NCI-H82 treated with DMSO at 0.1 percent for 48 hours (cell line): ENCODE measurements at regions not wholly inside any gene's neighbourhood (a gene's known extent, or its start where the extent isn't known, plus 50 kb on each side); places are given as distances from the start of the nearest gene placed in this dataset.
A peak's percentile ranks its signal among the peaks of the same experiment; 100 is the strongest.
"Not testable (repeated sequence)": the region's sequence is repeated elsewhere in the genome, so short reads cannot be mapped to it uniquely, and the experiment has no call there.

Source experiments
- DNase-seq: peaks from one replicate; lab custom pipeline; 2025; ENCODE audit not compliant: unreplicated experiment; lab: John Stamatoyannopoulos, UW

DNA sequence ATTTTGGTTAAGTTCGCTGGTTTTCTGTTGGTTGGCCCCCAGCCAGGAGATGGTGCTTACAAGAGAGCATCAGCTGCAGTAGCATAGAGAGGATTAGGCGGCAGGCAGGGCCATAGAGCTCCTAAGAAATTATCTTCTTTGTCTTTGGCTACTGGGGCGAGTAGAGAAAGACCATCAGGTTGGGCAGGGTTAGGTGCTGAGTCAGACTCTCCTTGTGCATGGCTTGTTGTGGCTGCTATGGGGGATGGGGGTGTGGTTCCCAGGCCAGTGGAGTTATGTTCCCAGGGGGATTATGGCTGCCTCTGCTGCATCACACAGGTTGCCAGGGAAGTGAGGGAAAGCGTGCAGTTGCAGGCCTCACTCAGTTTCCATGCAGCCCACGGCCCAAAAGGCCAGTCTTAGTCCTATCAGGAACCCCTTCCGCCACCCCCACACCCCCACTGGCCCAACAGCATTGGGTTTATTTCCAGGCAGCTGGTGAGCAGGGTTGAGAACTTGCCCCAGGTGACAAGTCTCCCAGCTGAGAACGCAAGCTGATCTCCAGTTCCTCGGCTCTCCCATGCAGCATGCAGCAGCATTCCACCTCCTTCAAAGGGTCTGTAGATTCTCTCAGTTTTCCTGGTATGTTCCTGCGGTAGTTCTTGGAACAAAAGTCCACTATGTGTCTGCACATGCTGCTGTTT lies 243.7 kb downstream of the UTRN start:
- no peak for DNase-seq

DNA sequence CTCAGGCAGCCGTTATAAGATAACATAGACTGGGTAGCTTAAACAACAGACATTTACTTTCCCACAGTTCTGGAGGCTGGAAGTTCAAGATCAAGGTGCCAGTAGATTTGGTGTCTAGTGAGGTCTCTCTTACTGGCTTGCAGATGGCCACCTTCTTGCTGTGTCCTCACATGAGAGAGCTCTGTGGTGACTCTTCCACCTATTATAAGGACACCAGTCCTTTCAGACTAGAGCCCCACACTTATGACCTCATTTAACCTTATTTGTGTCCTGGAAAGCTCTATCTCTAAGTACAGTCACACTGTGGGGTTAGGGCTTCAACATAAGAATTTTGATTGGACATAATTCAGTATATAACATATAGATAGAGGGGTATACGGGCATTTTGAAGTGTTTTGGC lies 245.0 kb downstream of the UTRN start:
- no peak for DNase-seq

DNA sequence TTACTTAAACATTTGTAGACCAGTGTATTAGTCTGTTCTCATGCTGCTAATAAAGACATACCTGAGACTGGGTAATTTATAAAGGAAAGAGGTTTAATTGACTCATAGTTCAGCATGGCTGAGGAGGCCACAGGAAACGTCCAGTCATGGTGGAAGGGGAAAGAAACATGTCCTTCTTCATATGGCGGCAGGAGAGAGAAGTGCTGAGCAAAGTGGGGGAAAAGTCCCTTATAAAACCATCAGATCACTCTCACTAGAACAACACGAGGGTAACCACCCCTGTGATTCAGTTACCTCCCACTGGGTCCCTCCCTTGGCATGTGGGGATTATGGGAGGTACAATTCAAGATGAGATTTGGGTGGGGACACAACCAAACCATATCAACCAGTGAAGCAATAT lies 247.1 kb downstream of the UTRN start:
- DNase-seq = not testable (repeated sequence)

DNA sequence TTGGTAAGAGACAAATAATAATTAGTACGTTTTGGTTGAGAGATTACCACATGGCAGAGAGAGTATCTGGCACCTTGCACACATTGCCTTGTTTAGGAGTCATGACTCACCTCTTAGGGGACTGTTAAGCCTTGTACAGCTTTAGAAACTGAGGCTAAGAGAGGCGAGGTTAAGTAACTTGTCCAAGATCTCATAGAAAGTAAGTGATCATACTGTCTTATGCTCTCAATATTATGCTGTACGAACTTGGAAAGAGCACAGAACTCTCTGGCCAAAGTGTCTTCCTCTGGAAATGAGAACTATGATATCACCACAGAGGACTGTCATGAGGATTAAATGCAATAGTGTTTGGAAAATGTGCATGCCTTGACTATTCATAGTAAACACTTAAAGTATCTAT lies 249.0 kb downstream of the UTRN start:
- DNase-seq = no peak

DNA sequence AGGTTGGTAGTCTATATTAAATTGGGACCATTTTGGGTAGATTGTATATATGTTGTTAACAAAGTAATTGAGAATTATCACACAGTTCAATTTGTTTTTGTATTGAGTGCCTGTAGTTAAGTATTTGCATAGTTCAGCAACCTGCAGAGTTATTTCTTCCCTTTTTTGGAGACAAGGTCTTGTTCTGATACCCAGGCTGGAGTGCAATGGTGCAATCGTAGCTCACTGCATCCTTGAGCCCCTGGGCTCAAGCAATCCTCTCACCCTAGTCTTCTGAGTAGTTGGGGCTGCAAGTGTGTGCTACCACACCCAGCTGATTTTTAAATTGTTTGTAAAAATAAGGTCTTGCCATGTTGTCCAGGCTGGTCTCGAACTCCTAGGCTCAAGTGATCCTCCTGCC lies 250.5 kb downstream of the UTRN start:
- no peak for DNase-seq

DNA sequence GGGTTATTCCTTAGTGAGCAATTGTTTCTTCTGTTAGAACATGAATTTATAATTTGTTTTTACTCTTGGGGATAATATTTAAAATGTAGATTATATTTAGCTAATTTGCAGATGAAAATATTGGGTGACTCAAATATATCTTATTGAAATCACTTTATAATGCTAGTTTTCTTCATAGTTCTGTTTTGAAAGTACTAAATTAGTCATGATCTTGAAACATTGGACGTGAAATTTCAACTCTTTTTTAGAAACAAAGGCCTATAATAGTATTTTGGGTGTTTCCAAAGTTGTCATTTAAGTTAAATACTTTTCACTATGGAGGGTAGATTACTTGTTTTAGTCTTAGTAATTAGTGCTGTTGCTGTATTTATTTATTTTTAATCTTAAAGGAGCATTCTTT lies 250.9 kb downstream of the UTRN start:
- DNase-seq = no peak

DNA sequence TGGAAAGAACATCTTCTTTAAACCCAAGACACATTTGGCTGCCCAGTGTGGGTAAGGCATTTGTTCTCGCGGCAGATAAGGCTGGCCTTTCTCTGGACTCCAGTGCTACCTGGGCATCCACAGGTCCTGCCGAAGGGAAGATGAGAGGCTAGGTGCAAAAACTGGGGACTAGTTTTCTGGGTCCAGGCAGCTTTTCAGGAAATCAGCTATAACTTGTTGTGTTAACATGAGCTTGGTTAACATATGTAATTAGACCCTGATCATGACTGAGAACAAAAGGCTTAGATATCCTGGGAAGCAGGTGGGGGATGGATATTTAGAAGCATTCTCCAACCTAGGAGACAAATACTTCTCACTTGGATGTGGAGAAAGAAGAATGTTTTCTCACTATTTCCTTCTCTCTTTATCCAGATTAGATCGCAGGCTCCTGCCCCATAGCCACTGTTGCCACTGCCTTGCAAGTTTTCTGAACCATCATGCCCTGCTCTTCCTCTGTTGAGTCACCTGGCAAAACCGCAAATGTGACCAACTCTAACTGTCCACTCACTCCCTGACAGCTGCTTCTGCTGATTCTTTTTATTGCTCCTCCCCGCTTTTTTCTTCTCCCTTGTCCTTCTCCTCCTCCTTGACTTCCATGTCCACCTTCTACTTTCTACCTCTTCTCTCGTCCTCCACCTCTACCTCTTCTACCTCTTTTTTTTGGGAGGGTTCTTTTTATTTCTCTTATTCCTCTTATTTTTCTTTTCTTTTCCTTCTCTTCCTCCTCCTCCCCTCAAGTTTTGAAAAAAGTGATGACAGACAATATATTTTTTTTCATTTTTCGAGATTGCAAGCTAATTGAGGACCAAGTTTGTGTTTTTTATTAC lies 258.1 kb downstream of the UTRN start:
- DNase-seq = no peak

DNA sequence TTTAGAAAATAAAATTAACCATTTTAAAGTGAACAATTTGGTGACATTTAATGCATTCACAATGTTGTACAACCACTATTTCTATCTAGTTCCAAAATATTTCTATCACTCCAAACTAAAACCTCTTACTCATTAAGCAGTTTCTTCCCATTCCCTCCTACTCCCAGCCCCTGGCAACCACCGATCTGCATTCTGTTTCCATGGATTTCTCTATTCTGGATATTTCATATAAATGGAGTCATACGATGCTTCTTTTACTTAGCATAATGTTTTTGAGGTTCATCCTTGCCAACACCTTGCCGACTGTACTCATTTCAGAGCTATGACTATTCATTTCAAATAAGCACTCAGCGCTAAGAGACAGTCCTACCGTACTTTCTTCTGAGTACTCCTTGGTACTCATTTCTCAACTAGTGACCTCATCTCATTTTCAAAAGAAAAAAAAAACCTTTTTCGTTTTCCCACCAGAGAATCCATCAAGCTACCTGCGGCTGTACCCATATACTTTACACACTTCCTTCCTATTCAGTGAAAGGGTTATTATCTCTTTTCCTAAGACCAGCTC lies 259.2 kb downstream of the UTRN start:
- no peak for DNase-seq

DNA sequence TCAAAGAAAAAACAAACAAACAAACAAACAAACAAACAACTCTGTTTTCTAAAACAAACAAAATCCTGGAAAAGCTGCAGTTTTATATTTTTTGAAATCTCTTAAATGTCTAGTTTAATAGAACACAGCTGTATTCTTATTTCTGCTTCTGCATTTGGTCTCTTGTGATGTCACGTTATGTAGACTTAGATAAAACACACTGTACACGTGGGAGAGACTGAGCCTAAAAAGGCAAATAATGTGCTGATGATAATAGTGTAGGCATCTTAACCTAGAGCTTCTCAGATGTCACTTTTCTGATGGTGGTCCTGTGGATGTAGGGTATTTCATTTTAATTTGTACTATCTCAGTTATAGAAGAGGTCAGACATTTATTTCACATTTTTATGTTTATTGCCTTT lies 261.7 kb downstream of the UTRN start:
- no peak for DNase-seq

DNA sequence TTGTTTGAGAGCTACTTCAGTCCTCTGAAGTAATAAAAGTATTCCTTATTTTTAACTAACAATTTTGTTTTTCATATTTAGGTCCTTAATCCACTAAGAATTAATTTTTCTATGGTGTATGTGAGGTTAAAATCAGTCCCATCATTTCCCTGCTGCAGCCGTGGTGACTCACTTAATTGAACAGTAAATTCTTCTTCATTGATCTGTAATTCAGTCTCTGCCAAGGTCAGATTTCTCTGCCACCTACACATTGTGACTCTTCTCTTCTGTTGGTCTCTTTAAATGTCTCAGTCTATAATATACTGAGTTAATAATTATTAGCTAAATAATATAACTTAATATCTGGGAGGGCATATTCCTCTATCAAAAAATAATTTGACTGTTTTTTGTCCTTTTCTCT lies 262.3 kb downstream of the UTRN start:
- no peak for DNase-seq

DNA sequence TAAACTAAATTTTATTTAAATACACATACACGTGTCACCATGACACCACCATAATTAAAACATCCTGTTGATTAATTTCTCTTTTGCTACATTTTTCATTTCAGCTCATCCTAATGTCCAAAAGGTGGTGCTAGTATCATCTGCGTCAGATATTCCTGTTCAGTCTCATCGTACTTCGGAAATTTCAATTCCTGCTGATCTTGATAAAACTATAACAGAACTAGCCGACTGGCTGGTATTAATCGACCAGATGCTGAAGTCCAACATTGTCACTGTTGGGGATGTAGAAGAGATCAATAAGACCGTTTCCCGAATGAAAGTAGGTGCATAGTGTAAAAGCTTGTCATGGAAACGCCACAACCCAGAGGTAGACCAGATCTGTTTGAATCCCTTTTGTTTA lies 263.4 kb downstream of the UTRN start:
- peak; percentile 2 for DNase-seq

DNA sequence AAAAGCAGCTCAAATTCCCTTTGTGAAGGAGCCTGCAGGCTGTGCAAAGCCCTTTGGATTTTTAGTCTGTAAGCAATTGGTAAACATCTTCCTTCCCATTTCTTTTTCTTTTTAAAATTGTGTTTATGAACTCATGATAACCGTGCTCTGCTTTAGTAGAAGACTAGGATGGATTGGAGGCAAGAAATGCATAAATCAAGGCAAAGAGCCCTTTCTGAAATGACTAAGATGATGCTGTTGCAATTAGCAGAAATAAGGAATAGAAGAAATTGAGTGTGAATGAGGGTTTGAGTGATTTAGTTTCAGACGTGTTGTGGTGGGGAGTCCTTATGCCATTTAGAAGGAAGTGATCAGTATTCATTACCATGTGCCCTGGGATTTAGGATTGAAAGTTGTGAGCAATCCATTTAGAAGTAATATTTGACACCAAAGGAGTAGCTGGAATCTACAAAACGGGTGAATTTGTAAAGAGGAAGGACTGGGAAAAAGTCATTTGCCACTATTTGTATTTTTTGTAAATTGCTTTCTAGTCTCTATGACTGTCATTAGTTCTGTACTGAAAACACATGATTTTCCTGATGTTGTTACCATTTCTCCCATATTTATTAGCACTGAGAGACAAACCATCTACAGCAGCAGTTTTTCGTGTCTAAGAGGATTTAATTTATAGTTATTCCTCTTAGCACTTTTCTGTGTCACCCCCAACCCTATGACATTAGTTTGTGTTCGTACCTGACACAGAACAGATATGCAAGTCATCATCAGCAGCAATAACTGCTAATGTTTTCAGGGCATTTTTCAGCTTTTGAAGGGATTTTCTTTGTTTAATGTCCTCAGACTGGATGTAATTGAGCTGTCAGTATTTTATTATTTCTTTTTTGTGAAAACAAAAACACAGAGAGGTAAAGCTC lies 265.0 kb downstream of the UTRN start:
- DNase-seq = no peak

DNA sequence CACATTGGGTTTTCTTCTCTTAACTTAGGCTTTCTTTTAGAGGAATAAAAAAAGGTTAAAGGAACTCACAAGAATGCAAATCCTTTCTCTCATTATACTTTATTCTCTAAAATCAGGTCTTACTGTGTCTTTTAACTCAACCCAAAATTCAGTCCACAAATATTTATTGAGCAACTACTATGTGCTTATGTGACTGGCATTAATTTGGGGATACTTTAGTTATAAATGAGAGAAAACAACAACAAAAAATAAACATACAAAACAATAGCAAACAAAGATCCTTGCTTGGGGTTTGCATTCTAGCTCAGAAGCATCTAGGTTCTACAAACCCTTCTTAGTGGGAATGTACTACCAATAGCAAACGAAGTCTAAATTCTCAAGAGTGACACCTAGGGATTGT lies 266.2 kb downstream of the UTRN start:
- DNase-seq = no peak

DNA sequence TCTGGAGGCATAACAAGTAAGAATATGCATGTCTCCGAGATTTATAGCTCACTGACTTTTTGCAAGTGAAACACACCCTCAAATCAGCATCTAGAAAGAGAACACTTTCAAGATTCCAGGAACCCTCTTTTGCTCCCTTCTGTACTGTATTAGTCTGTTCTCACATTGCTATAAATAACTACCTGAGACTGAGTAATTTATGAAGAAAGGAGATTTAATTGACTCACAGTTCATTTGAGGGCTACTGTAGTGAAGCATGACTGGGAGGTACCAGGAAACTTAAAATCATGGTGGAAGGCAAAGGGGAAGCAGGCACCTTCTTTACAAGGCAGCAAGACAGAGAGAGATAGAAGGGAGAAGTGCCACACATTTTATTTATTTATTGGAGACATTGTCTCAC lies 269.9 kb downstream of the UTRN start:
- no peak for DNase-seq

DNA sequence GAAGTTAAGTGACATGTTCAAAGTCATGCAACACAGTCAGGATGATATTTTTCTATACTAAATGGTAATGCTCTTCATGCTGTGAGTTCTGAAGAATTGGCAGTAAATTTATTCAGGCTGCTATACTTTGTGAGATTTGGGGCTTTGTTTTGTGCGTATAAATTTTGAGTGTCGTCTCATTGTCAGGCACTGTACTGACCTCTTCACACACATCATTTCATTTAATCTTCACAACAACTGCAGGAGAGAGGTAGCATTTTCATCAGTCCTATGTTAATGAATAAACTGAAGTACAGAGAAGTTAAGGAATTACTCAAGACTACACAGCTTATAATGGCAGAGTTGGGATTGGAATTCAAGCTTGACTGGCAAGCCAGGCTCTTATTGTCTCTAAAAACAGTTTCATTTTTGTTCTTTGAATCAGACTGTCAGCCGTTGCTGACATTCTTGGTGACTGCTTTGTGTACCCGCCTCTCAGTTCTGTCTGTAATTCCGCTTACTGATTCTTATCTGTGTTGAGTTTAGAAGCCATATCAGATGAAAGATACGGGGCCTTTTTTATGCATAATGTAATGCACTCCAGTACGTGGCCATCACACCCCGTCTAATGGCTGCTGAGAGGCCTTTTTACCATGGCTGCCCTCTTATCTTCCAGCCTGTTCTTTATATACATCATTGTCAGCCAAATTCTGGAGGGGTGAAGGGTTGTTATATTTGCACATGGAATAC lies 274.9 kb downstream of the UTRN start:
- DNase-seq = no peak

DNA sequence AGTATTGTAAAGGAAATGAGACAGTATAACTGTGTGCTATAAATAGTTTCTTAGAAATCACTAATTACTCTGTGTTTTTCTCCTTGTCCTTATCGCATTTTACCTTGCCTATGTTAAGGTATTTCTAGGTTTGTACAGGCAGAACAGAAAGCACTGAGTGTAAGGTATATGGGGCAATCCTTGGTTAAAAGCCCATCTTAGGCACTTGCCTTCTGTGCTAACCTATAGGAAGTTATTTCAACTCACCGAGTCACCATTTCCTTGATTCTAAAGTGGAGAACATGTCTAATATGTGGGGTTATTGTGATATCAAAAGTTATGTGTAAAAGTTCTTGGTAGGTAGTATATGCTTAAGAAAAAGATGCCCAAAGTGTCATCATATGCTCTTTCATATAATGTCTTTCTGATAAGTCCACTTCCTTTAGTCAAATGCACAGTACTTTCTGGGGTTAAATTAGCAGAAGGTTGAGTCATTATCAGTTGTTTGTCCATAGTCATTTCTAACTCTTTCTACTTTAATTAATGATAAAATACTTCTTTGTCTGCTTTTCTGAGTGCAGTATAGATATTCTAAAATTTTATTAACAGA lies 276.4 kb downstream of the UTRN start:
- no peak for DNase-seq

DNA sequence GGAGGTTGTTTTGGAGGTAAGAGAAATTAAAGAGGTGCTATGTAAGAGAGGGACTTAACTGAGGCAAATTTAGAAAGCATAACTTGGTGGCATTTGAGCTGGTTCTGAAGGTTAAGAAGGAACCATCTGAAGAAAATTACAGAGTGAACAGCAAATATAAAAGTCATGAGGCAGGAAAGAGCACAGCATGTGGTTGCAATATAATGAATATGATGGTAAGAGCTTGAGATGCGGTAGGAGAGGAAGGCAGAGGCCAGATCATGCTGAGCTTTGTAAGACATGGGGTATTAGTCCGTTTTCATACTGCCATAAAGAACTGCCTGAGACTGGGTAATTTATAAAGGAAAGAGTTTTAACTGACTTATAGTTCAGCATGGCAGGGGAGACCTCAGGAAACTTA lies 279.1 kb downstream of the UTRN start:
- no peak for DNase-seq

DNA sequence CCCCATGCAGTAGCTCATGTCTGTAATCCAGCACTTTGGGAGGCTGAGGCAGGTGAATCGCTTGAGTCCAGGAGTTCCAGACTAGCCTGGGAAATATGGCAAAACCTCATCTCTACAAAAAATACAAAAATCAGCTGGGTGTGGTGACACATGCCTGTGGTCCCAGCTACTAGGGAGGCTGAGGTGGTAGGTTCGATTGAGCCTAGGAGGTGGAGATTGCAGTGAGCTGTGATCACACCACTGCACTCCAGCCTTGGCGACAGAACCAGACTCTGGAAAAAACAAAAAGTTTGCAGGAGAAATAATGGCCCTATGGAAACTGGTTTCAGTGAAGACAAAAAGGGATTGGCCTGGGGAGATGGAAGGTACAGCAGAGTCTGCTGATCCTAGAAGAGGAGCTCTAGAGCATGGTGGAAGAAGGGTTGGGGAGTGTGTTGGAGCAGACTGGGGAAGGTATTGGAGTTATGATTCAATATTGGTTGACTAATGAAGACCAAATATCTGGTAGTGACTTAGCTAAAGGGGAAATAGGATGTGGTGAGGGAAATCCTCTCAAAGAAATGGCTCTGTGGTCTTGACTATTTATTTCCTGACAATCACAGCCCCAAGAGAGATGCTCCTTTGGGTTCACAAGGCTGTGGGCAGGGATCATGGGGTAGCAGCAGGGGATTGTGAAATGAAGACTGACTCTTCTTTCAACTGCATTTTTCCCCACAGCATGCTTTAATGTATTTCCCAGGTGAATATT lies 281.9 kb downstream of the UTRN start:
- DNase-seq = no peak

DNA sequence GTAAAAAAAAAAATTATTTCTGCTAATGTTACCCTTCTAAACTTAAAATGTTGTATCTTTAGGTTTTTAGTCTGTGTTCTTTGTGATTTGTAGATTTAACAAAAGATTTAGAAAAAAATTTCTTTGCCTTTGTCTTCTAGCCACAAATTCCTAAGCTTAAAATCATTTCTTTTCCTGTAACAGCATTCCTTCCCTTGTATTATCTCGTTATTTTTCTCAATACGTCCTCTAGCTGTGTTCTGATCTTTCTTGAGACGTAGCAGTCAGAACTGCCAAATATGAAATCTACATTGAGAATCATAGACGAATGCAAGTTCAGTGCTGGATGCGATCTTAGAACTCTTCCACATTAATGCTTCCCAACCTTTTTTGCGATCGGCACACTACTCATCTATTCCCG lies 283.1 kb downstream of the UTRN start:
- DNase-seq = no peak

DNA sequence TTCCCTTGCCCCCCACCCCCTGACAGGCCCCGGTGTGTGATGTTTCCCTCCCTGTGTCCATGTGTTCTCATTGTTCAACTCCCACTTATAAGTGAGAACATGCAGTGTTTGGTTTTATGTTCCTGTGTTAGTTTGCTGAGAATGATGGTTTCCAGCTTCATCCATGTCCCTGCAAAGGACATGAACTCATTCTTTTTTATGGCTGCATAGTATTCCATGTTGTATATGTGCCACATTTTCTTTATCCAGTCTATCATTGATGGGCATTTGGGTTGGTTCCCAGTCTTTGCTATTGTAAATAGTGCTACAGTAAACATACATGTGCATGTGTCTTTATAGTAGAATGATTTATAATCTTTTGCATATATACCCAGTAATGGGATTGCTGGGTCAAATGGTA lies 287.4 kb downstream of the UTRN start:
- not testable (repeated sequence) for DNase-seq
